Natural killer cell treated with Interleukin-12 subunit alpha and Interleukin-12 subunit beta and Interleukin-15 and Interleukin-18, amount 100 ng/mL, for 72 hours (primary cell): ENCODE measurements at regions not wholly inside any gene's neighbourhood (a gene's known extent, or its start where the extent isn't known, plus 50 kb on each side); places are given as distances from the start of the nearest gene placed in this dataset.

Experiments
- ATAC-seq, 2 donors: fragments of 150-1000 bp; cut with Tn5 transposase in 1 of 2; sonication (Bioruptor Pico), chemical (Tn5 transposase) in 1 of 2; 2 replicates each; pipeline ENCODE4 v1.10.0; 2021
- DNase-seq: peaks from one replicate; pipeline ENCODE4 v3.0.0; 2022; ENCODE audit warnings: low spot score
- H3K27ac Mint-ChIP-seq, 2 donors: 1 replicate in 1 of 2; 2 replicates in 1 of 2; pipeline ENCODE4 v1.8.0; 2022; ENCODE audit warnings: mixed read lengths in 2 of 2, mild to moderate bottlenecking in 1 of 2, moderate library complexity in 1 of 2
- H3K27me3 Mint-ChIP-seq, 2 donors: 1 replicate in 1 of 2; 2 replicates in 1 of 2; pipeline ENCODE4 v1.8.0; 2022; ENCODE audit warnings: mixed read lengths in 2 of 2
- H3K36me3 Mint-ChIP-seq: one replicate; pipeline ENCODE4 v1.8.0; 2022; ENCODE audit warnings: mixed read lengths
- H3K4me1 Mint-ChIP-seq, 2 donors: 1 replicate in 1 of 2; 2 replicates in 1 of 2; pipeline ENCODE4 v1.8.0; 2022; ENCODE audit warnings: low read depth in 2 of 2, mixed read lengths in 2 of 2, mild to moderate bottlenecking in 1 of 2
- H3K4me3 Mint-ChIP-seq: one replicate; pipeline ENCODE4 v1.8.0; 2022; ENCODE audit warnings: mixed read lengths
- H3K9me3 Mint-ChIP-seq: 2 replicates; pipeline ENCODE4 v1.8.0; 2022; ENCODE audit warnings: mixed read lengths

DNA sequence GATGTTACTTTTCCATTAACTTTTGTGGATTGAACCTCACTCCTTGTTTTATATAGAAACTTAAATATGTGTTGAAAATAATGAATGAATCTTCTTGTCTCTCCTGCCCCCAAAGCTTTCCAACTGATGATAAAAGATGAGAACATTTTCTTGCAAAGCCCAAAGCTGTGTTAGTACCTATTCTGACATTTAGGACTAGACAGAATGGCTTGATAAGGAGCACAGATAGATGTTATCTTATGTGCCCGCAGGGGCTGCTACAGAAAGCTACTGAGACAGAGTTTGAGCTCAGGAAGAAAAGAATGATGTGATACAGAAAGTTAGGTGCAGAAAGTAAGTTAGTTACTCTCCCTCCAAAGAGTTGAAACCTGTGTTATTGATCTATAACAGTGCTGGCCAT, 109.4 kb upstream of the ATP11B start:
- Mint-ChIP-seq H3K27me3 (peaks cover 25 to 63% of the 10 kb centered on the region in 2 donors), H3K36me3 (no peaks in the 10 kb centered on the region), H3K27ac (no peak overlapping the region), H3K9me3 (no peaks in the 10 kb centered on the region), H3K4me1 (peaks cover 4 to 8% of the 10 kb centered on the region in 2 donors), H3K4me3 (peak overlapping the region; percentile 90)
- DNase-seq (no peak), ATAC-seq (no peak)

GRCh38 chr3:182686033-182686886, 107.0 kb upstream of the ATP11B start:
- Mint-ChIP-seq H3K9me3 (no peaks in the 10 kb centered on the region), H3K4me1 (peaks cover 4 to 8% of the 10 kb centered on the region in 2 donors), H3K27ac (no peak overlapping the region), H3K27me3 (peaks cover 24 to 70% of the 10 kb centered on the region in 2 donors), H3K36me3 (no peaks in the 10 kb centered on the region), H3K4me3 (no peak overlapping the region)
- ATAC-seq (no peak), DNase-seq (no peak)

DNA sequence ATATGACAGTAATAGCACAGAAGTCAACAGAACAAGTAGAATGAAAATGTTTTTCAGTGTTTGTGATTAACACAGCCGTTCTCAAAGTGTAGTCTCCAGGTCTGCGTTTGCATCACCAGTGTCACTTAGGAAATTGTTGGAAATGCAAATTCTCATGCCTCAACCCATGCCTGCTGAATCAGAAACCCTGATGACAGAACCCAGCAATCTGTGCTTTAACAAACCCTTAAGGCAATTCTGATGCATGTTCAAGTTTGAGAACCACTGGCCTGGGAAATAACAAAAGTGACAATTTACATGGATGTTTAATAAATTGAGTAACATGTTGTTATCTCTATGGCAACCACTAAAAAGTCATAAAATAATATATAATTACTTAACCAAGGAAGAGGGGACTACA, 103.1 kb upstream of the ATP11B start:
- Mint-ChIP-seq H3K27me3 (peaks cover 22 to 52% of the 10 kb centered on the region in 2 donors), H3K4me1 (peaks cover 0 to 2% of the 10 kb centered on the region in 2 donors), H3K4me3 (no peak overlapping the region)

DNA sequence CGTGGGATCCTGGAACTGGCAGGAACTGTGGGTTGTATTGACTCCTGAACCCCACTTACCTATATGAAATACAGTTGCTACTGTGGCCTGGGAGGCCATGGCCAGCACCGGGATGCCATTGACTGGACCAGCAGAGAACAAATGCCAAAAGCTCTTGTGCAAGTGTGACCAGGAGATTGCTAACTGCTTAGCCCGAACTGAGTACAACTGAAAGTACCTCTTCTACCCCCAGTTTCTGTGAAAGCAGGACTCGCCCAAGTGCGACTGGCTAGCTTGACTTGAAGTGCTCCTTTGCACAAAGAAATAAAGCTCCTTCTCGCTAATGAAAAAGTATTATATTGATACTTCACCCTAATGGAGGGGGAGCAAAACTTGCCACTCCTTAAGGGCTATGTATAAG, 101.3 kb upstream of the ATP11B start:
- Mint-ChIP-seq H3K4me3 (no peak overlapping the region), H3K4me1 (peaks cover 0 to 2% of the 10 kb centered on the region in 2 donors), H3K27me3 (peaks cover 15 to 41% of the 10 kb centered on the region in 2 donors), H3K27ac (no peak overlapping the region), H3K36me3 (no peaks in the 10 kb centered on the region), H3K9me3 (no peaks in the 10 kb centered on the region)
- DNase-seq: no peak
- ATAC-seq: no peak

More for the DNA sequence above, 103.1 kb upstream of the ATP11B start:
- Mint-ChIP-seq H3K9me3 (no peaks in the 10 kb centered on the region), H3K36me3 (no peaks in the 10 kb centered on the region), H3K27ac (no peak overlapping the region)
- ATAC-seq (no peak), DNase-seq (no peak)

GRCh38 chr3:182692695-182693094, 100.6 kb upstream of the ATP11B start:
- Mint-ChIP-seq H3K4me1 (peaks cover 0 to 2% of the 10 kb centered on the region in 2 donors), H3K4me3 (no peak overlapping the region), H3K27ac (no peak overlapping the region), H3K36me3 (no peaks in the 10 kb centered on the region), H3K27me3 (peaks cover 13 to 34% of the 10 kb centered on the region in 2 donors), H3K9me3 (no peaks in the 10 kb centered on the region)
- ATAC-seq (peak in 1 of 2 donors; percentile 24), DNase-seq (no peak)

GRCh38 chr3:182693723-182694122, 99.6 kb upstream of the ATP11B start:
- Mint-ChIP-seq H3K36me3 (no peaks in the 10 kb centered on the region), H3K27ac (no peak overlapping the region), H3K4me1 (peaks cover 0 to 2% of the 10 kb centered on the region in 2 donors), H3K4me3 (no peak overlapping the region), H3K9me3 (no peaks in the 10 kb centered on the region), H3K27me3 (peaks cover 10 to 24% of the 10 kb centered on the region in 2 donors)
- ATAC-seq (no peak), DNase-seq (no peak)

- Mint-ChIP-seq H3K36me3 (no peaks in the 10 kb centered on the region), H3K27ac (no peak overlapping the region), H3K9me3 (no peaks in the 10 kb centered on the region), H3K4me1 (peaks cover 0 to 2% of the 10 kb centered on the region in 2 donors), H3K27me3 (peaks cover 8% of the 10 kb centered on the region in 2 donors), H3K4me3 (no peak overlapping the region)
- DNase-seq: no peak
- ATAC-seq: no peak
Observed at GRCh38 chr3:182696916-182697315, 96.4 kb upstream of the ATP11B start.

DNA sequence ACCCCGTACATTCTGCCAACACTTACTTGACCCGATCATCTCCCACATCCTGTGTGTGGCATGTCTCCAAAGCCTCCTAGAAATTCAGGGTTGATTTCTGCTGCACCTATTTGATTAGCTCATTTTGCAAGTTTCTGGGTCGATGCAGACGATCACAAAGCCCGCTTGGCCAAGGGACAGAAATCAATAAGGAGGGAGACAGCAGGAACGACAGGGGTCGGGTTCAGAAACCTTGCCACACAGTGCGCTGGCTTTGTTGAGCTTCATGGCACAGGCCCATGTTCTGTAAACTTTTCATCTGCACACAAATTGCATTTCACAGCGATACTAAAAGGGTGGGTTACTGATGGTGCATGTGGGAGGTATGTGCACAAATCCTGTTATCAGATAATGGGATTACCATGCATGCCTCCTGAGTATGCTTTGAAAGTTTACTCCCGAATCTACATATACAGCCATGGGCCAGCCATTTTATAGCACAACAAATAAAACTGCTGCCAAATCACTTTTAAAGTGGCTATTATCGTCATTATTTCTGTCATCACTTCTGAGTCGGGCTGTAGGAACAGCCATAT, 95.9 kb upstream of the ATP11B start:
- H3K27me3 Mint-ChIP-seq: peaks cover 8 to 10% of the 10 kb centered on the region in 2 donors

GRCh38 chr3:182698078-182698477, 95.2 kb upstream of the ATP11B start:
- Mint-ChIP-seq H3K4me3 (no peak overlapping the region), H3K4me1 (no peaks in the 10 kb centered on the region), H3K9me3 (no peaks in the 10 kb centered on the region), H3K36me3 (no peaks in the 10 kb centered on the region), H3K27ac (no peak overlapping the region), H3K27me3 (peaks cover 10 to 11% of the 10 kb centered on the region in 2 donors)
- DNase-seq: no peak
- no peak for ATAC-seq

More for the DNA sequence above, 95.9 kb upstream of the ATP11B start:
- H3K9me3 Mint-ChIP-seq: no peaks in the 10 kb centered on the region
- H3K27ac Mint-ChIP-seq: no peak overlapping the region
- no peak for ATAC-seq
- DNase-seq: no peak
- H3K4me3 Mint-ChIP-seq: no peak overlapping the region
- H3K36me3 Mint-ChIP-seq: no peaks in the 10 kb centered on the region
- peaks cover 0 to 2% of the 10 kb centered on the region in 2 donors for H3K4me1 Mint-ChIP-seq

DNA sequence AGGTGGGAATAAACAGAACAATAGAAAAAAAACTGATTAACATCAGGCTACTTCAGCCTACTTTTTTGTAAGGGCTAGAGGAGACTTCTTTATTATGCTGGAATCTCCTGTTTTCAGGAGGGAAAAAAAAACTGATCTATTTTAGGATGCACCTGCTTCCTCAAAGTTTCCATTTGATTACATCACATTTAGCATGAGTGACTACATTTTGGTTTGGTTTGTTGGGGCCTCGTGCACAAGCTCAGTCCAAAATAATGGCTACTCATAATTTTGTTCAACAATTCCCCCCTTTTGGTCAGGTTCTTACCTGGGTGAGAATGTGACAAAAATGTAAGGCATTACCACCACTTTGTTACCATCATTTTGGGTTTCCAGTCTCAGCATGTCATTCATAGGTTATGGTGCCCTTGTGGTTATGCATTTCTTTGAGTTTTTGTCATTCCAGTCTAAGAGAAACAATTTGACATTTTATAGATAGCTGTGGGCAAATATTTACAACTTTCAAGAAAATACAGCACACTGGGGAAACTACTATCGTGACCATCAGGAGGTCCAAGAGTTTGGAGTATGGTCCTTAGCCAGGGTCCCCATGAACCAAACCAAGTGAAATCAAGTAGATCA, 93.6 kb upstream of the ATP11B start:
- DNase-seq (no peak), ATAC-seq (no peak)
- no peak overlapping the region for H3K4me3 Mint-ChIP-seq
- H3K36me3 Mint-ChIP-seq: no peaks in the 10 kb centered on the region
- H3K4me1 Mint-ChIP-seq: no peaks in the 10 kb centered on the region
- no peaks in the 10 kb centered on the region for H3K9me3 Mint-ChIP-seq
- no peak overlapping the region for H3K27ac Mint-ChIP-seq
- H3K27me3 Mint-ChIP-seq: peaks cover 10 to 14% of the 10 kb centered on the region in 2 donors

DNA sequence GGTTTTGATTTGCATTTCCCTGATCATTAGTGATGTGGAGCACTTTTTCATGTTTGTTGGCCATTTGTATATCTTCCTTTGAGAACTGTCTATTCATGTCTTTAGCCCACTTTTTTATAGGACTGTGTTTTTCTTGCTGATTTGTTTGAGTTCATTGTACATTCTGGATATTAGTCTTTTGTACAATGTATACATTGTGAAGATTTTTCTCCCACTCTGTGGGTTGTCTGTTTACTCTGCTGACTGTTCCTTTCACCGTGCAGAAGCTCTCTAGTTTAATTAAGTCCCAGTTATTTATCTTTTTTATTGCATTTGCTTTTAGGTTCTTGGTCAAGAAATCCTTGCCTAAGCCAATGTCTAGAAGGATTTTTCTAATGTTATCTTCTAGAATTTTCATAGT, 91.1 kb upstream of the ATP11B start:
- no peak for ATAC-seq
- H3K4me3 Mint-ChIP-seq: no peak overlapping the region
- no peak overlapping the region for H3K27ac Mint-ChIP-seq
- DNase-seq: no peak
- H3K27me3 Mint-ChIP-seq: peaks cover 6 to 10% of the 10 kb centered on the region in 2 donors
- H3K9me3 Mint-ChIP-seq: no peaks in the 10 kb centered on the region
- H3K36me3 Mint-ChIP-seq: no peaks in the 10 kb centered on the region
- no peaks in the 10 kb centered on the region for H3K4me1 Mint-ChIP-seq

- Mint-ChIP-seq H3K36me3 (no peaks in the 10 kb centered on the region), H3K27ac (no peak overlapping the region), H3K4me1 (no peaks in the 10 kb centered on the region), H3K9me3 (no peaks in the 10 kb centered on the region), H3K27me3 (peaks cover 10 to 12% of the 10 kb centered on the region in 2 donors), H3K4me3 (no peak overlapping the region)
- no peak for DNase-seq
- no peak for ATAC-seq
Observed at GRCh38 chr3:182703233-182703632, 90.1 kb upstream of the ATP11B start.

- no peak for ATAC-seq
- Mint-ChIP-seq H3K9me3 (no peaks in the 10 kb centered on the region), H3K27me3 (peaks cover 10 to 15% of the 10 kb centered on the region in 2 donors), H3K36me3 (no peaks in the 10 kb centered on the region), H3K4me3 (no peak overlapping the region), H3K27ac (no peak overlapping the region), H3K4me1 (no peaks in the 10 kb centered on the region)
- DNase-seq: no peak
Observed at GRCh38 chr3:182704926-182705325, 88.4 kb upstream of the ATP11B start.

GRCh38 chr3:182708810-182709209, 84.5 kb upstream of the ATP11B start:
- H3K36me3 Mint-ChIP-seq: no peaks in the 10 kb centered on the region
- no peaks in the 10 kb centered on the region for H3K9me3 Mint-ChIP-seq
- no peak overlapping the region for H3K4me3 Mint-ChIP-seq
- peaks cover 10 to 14% of the 10 kb centered on the region in 2 donors for H3K27me3 Mint-ChIP-seq
- DNase-seq: no peak
- ATAC-seq: no peak
- H3K27ac Mint-ChIP-seq: no peak overlapping the region
- peaks cover 0 to 6% of the 10 kb centered on the region in 2 donors for H3K4me1 Mint-ChIP-seq
